ENCODE measurements at regions not wholly inside any gene's neighbourhood (a gene's known extent, or its start where the extent isn't known, plus 50 kb on each side); places are given as distances from the start of the nearest gene placed in this dataset.

DNA sequence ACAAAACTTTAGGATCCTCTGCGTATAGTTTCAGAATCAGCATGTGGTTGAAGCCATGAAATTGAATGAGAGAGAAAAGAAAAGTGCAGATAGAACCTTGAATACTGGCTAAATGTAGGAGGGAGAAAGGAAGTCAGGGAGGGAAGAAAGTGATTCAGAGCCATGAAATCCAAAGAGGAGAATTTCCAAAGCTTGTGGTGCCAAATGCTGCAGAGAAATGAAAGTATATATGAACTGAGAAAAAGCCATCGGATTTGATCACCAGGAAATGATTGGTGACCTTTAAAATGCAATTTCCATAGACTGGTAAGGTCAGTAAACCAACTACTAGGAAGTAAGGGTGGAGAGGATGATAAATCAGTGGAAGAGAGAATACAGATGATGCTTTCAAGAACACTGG is 142.3 kb downstream of the TFAP2A start:
- no peaks in the 10 kb centered on the region for H4K20me1 ChIP-seq (ENCODE audit: control insufficient read depth, insufficient read depth, insufficient read length)
- H3K79me1 ChIP-seq (ENCODE audit: insufficient read depth, low read depth, low read length, poor library complexity, severe bottlenecking) = no peaks in the 10 kb centered on the region
- no peaks in the 10 kb centered on the region for H3K27me3 Mint-ChIP-seq (ENCODE audit: low read depth)
- H3K27ac ChIP-seq (ENCODE audit: insufficient read length, low read depth, low read length) = no peak overlapping the region
- DNase-seq = no peak
- WGBS (ENCODE audit: extremely low coverage, insufficient read length, low lambda C conversion rate) = no CpG with 5 or more reads among the region's 2 CpGs
- TF ChIP-seq, protein P1, sequence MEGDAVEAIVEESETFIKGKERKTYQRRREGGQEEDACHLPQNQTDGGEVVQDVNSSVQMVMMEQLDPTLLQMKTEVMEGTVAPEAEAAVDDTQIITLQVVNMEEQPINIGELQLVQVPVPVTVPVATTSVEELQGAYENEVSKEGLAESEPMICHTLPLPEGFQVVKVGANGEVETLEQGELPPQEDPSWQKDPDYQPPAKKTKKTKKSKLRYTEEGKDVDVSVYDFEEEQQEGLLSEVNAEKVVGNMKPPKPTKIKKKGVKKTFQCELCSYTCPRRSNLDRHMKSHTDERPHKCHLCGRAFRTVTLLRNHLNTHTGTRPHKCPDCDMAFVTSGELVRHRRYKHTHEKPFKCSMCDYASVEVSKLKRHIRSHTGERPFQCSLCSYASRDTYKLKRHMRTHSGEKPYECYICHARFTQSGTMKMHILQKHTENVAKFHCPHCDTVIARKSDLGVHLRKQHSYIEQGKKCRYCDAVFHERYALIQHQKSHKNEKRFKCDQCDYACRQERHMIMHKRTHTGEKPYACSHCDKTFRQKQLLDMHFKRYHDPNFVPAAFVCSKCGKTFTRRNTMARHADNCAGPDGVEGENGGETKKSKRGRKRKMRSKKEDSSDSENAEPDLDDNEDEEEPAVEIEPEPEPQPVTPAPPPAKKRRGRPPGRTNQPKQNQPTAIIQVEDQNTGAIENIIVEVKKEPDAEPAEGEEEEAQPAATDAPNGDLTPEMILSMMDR (conservative IDR thresholded peaks at IDR 0.05) = no peak
- no peak overlapping the region for H2BK12ac ChIP-seq (ENCODE audit: insufficient read length, low read depth, low read length)
- no peaks in the 10 kb centered on the region for H3K9me3 Mint-ChIP-seq
- H3K4me1 Mint-ChIP-seq = peaks cover 38 to 43% of the 10 kb centered on the region in 2 experiments
- H3K23ac ChIP-seq (ENCODE audit: insufficient read length, low read depth, low read length) = no peak overlapping the region
- H2BK15ac ChIP-seq (ENCODE audit: low read depth, low read length) = no peak overlapping the region
- no peaks in the 10 kb centered on the region for H3K27me3 ChIP-seq (ENCODE audit: insufficient read depth, low read length)
- H3K4me1 ChIP-seq (ENCODE audit: insufficient read depth, low read length) = peaks cover 10% of the 10 kb centered on the region; the same call in 1 of the 2 replicates
- no peak overlapping the region for H3K4ac ChIP-seq (ENCODE audit: low read depth, low read length)
- H2AK5ac ChIP-seq (ENCODE audit: insufficient read length, low read length) = no peak overlapping the region
- H3K18ac ChIP-seq (ENCODE audit: insufficient read length, low read depth, low read length) = no peak overlapping the region
- H3K9me3 ChIP-seq (ENCODE audit: control insufficient read depth, low read depth, low read length) = no peaks in the 10 kb centered on the region
- no peak overlapping the region for H4K8ac ChIP-seq (replicated peaks; ENCODE audit: insufficient read length, low read depth, low read length)
- H2BK20ac ChIP-seq (ENCODE audit: low read depth, low read length, poor library complexity, severe bottlenecking) = no peak overlapping the region
- H3K14ac ChIP-seq (ENCODE audit: insufficient read depth, low read length) = no peak overlapping the region
- H3K36me3 Mint-ChIP-seq (ENCODE audit: insufficient read depth in 1 of 3, low read depth in 3 of 3) = no peaks in the 10 kb centered on the region
- no peak overlapping the region for H4K5ac ChIP-seq (ENCODE audit: insufficient read length, low read depth, low read length)
- no peaks in the 10 kb centered on the region for H3K23me2 ChIP-seq (ENCODE audit: insufficient read length, low read depth, low read length, poor library complexity, severe bottlenecking)
- no peak overlapping the region for H2AFZ ChIP-seq (ENCODE audit: low read length)
- H2BK5ac ChIP-seq (ENCODE audit: insufficient read length, low read length) = no peak overlapping the region
- H3K56ac ChIP-seq (ENCODE audit: insufficient read length, low read depth, low read length) = no peak overlapping the region
- no peak overlapping the region for H4K91ac ChIP-seq (ENCODE audit: insufficient read length, low read depth, low read length)
- no peak overlapping the region; a peak in 1 of 7 replicates for H3K27ac Mint-ChIP-seq
- H3K4me3 Mint-ChIP-seq = no peak overlapping the region
- no peak overlapping the region for H3T11ph ChIP-seq (ENCODE audit: low read length)
- no peak overlapping the region for H3K4me2 ChIP-seq (ENCODE audit: insufficient read depth, insufficient read length, low read length)
- H3K9ac ChIP-seq (ENCODE audit: extremely low read depth, insufficient read length, low read length) = no peak overlapping the region
- H3K79me2 ChIP-seq (ENCODE audit: insufficient read depth, low read length) = no peaks in the 10 kb centered on the region
- no peak overlapping the region for H2BK120ac ChIP-seq (ENCODE audit: low read depth, low read length, poor library complexity, severe bottlenecking)

Measured in H9 (cell line).